GM21526 (cell line): ENCODE measurements at regions not wholly inside any gene's neighbourhood (a gene's known extent, or its start where the extent isn't known, plus 50 kb on each side); places are given as distances from the start of the nearest gene placed in this dataset.

ENCODE experiments used
- ATAC-seq: cut with Tn5 transposase; IDR thresholded peaks from one replicate; pipeline ENCODE4 v1.9.1; 2021; ENCODE audit warnings: moderate library complexity; ENCODE audit not compliant: unreplicated experiment, low FRiP score

GRCh38 chr16:77590707-77591106, 131.6 kb upstream of the NUDT7 start:
- no peak for ATAC-seq

DNA sequence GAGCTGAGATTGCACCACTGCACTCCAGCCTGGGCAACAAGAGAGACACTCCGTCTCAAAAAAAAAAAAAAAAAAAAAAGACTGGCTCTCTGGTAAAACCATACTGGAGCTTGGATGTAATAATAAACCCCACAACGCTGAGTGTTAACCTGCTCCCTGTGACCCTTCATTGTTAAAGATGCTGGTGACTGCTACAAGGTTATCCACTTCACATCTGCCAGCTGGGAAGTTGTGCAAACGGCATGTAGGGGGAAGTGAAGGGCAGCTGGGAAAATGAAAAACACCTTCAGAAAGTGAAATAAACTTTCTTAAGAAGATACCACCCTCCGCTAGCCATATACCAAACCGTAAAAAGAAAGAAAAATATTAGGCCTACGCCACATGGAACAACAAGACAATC, 131.0 kb upstream of the NUDT7 start:
- ATAC-seq = no peak

GRCh38 chr16:77592021-77592420, 130.3 kb upstream of the NUDT7 start:
- ATAC-seq = no peak

- ATAC-seq = no peak
Measured at GRCh38 chr16:77594057-77594456, 128.3 kb upstream of the NUDT7 start.

DNA sequence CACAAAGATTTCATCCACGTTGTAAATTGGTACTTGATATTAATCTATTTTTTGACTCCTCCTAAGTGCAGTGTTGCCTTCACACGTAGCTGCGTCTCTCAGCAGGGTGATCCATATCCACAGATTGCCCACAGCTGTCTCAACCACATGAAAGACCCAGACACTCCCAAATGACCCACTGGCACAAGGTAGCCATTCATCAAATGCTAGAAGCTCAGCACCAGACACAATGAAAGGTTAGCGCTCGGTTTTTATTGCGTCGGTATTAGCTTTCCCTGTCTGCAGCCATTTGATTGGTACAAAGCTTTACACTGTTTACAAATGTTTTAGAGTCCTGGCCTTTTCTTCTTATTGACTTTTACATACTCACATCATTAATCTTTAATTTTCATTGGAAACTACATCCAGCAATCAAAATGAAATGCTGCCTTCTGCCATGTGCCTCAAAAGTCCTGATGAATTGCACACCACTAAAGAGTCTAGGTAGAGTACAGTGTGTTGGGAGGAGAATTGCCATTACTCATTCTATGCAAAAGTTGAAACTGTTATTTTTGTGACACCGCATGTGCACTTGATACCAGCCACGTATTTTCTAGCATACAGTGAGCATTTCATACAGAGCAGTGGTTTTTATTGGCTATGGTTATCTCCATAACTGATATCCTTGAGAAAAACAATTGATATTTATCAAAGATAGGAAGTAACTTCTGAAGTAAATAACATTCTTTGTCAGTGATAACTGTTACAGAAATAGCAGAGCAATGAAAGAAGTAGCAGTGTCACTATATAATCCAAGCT, 127.3 kb upstream of the NUDT7 start:
- ATAC-seq = no peak

DNA sequence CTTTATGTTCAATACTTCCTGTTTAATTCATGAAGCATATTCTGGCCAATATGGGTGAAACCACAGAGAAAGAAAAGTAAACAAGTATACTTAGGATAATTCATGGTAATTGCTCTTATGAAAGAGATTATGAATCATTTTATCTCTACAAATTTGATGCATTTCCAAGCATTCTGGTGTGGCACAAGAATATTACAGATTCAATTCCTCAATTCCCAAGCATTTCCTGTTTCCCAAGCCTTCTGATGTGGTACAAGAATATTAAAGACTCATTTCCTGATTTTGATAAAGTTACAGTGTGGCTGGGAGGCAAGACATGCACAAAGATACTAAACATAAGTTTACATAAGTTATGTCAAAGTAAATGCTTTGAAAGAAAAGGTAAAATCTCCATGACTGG, 126.1 kb upstream of the NUDT7 start:
- ATAC-seq = no peak

GRCh38 chr16:77599793-77600415, 122.4 kb upstream of the NUDT7 start:
- ATAC-seq = no peak

DNA sequence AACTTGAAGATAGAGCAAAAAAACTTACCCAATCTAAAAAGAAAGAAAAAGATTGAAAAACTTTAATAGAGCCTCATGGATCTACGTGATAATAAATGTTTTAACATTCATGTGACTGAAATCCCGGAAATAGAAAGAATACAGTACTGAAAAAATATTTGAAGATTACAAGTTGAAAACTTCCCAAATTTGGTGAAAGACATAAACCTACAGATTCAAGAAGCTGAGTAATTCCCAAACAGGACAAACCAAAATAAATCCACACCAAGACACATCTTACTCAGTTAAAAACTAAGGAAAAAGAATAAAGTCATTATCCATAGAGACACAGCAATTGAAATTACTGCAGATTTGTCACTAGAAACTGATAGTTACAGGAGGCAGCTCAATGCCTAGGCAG, 121.8 kb upstream of the NUDT7 start:
- no peak for ATAC-seq

DNA sequence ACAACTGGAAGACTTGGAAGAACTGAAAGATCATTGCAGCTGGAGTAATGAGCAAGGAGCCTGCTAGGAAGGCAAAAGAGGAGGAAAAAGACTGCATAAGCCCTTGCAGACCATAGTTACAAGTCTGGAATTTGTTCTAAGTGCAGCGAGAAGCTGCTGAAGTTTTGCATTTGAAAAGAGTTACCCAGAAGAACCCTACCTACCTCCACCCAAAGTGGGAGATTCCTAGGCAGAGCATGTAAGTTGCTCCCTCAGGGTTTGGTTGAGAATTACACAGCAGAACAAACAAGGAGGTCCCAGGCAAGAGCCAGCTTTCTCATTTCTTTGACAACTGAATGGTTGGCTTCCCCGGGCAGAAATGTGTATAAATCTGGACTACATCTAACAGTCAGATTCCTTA, 118.7 kb upstream of the NUDT7 start:
- ATAC-seq = no peak

- ATAC-seq = no peak
Measured at GRCh38 chr16:77610496-77610895, 111.8 kb upstream of the NUDT7 start.

- no peak for ATAC-seq
Measured at GRCh38 chr16:77611386-77611785, 110.9 kb upstream of the NUDT7 start.

DNA sequence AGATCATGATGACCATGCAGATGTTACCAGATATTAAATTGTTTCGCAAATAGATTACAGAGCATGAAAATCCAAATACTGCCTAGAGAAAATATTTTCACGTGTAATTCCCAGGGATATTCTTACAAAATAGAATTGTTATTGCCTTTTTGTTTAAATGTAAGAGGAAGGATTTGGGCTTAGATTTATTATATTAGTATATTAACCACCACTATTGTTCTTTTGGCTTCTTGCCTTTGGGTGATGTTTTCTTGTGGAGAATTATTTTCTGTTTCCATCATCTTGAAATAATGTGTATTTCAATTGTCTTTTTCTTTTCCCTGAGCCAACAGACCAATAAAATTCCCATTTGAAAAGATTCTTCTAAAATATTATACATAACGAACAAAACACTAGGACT, 109.7 kb upstream of the NUDT7 start:
- ATAC-seq = no peak

- no peak for ATAC-seq
Measured at GRCh38 chr16:77613095-77613494, 109.2 kb upstream of the NUDT7 start.

DNA sequence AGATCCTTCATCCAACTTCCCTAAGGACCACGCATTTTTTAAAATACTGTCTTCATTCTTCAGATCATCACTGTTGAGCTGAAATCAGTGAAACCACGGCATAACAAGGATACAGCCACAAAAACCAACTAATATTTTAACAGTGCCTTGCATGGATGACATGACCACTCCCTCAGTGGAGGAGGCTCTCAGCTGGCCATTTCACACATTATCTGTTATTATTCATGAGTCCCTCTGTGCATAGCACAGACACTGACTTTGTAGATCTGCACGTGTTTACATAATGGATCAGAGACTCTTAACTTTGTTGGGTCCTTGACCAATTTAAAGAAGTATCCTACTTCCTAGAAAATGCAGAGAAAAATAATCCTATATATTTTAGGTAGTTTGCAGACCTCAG, 104.8 kb upstream of the NUDT7 start:
- ATAC-seq = no peak

DNA sequence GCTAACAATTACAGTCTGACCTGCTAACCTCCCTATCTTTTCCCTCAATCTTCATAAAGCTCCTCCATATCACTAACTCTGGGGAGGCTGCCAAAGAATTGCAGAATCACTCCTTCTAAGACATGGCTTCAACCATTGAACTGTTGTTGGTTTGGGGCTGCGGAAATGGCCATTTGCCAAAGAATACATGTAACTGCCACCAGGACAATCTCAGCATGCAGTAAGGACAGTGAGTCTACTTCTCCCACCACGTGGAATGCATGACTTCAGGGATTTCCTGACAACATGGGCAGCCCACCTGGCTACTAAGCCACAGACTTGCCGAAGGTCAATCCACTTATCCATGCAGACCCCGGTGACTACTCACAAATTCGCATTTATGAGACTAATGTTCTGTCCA, 104.3 kb upstream of the NUDT7 start:
- ATAC-seq = no peak

- no peak for ATAC-seq
Measured at GRCh38 chr16:77618951-77619350, 103.4 kb upstream of the NUDT7 start.

GRCh38 chr16:77624085-77624484, 98.2 kb upstream of the NUDT7 start:
- no peak for ATAC-seq

DNA sequence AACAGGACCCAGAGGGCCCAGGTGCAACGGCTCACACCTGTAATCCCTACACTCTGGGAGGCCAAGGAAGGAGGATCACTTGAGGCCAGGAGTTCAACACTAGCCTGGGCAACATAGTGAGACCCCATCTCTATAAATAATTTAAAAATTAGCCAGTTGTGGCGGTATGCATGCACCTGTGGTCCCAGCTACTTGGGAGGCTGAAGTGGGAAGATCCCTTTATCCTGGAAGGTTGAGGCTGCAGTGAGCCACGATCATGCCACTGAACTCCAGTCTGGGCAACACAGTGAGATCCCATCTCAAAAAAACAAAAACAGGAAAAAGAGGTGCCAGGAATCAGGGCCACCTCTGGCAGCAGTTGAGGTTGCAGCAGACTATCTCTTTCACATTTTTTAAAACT, 85.7 kb upstream of the NUDT7 start:
- ATAC-seq = no peak

GRCh38 chr16:77637940-77638339, 84.4 kb upstream of the NUDT7 start:
- no peak for ATAC-seq

DNA sequence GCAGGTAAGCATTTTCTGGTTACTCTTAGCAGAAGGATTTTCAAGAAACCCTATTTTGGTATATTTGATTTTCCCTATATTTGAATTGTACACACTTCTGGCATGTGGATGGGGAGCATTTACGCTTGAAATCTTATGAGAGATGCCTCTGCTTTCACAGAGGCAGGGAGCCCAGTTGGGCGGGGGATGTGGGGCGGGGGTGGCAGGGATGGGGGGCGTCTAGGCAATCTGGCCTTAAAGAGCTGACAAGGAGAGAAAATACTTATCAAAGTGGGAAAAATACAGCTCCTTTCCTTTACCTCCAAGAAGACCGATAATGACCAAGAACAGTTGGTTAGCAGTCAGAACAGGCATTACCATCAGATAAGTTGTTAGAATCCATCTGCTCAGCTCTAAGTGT, 79.1 kb upstream of the NUDT7 start:
- ATAC-seq = no peak

- ATAC-seq = no peak
Measured at GRCh38 chr16:77645764-77646163, 76.5 kb upstream of the NUDT7 start.

DNA sequence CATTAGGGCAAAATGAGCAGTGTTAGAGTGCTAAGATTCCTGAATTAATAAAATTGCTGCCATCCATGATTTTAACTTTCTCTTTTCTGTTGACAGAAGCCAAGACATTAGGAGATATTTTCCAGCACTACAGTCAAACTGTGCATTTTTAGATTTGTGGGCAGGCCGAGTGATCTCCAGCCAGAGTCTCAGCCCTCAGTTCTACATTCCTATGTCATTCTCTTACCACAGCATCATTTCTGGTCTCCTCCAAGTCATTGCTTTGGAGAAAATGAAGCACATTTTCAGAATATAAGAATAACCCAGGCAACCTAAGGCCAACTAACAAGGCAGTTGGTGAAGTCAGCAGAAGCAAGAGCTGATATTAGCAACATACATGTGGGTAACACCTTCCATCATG, 74.6 kb upstream of the NUDT7 start:
- ATAC-seq = no peak
